ENCODE measurements at regions not wholly inside any gene's neighbourhood (a gene's known extent, or its start where the extent isn't known, plus 50 kb on each side); places are given as distances from the start of the nearest gene placed in this dataset.
A peak's percentile ranks its signal among the peaks of the same experiment; 100 is the strongest.

- TF ChIP-seq, protein P1, sequence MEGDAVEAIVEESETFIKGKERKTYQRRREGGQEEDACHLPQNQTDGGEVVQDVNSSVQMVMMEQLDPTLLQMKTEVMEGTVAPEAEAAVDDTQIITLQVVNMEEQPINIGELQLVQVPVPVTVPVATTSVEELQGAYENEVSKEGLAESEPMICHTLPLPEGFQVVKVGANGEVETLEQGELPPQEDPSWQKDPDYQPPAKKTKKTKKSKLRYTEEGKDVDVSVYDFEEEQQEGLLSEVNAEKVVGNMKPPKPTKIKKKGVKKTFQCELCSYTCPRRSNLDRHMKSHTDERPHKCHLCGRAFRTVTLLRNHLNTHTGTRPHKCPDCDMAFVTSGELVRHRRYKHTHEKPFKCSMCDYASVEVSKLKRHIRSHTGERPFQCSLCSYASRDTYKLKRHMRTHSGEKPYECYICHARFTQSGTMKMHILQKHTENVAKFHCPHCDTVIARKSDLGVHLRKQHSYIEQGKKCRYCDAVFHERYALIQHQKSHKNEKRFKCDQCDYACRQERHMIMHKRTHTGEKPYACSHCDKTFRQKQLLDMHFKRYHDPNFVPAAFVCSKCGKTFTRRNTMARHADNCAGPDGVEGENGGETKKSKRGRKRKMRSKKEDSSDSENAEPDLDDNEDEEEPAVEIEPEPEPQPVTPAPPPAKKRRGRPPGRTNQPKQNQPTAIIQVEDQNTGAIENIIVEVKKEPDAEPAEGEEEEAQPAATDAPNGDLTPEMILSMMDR (conservative IDR thresholded peaks at IDR 0.05; ENCODE audit: low read depth in 2 of 2) = no peak
- no peak for TF ChIP-seq CREB1 (CRISPR knock-in tag; IDR thresholded peaks at IDR 0.05; ENCODE audit: low read depth)
- no peak for TF ChIP-seq POLR2AphosphoS5 (IDR thresholded peaks at IDR 0.05; ENCODE audit: low read depth)
- no peak for TF ChIP-seq ZNF331 (CRISPR knock-in tag; IDR thresholded peaks at IDR 0.05; ENCODE audit: low read depth)
- no peak for TF ChIP-seq ETS1 (IDR thresholded peaks at IDR 0.05)
- no peak for TF ChIP-seq JUNB (IDR thresholded peaks at IDR 0.05; ENCODE audit: unreplicated experiment)
- TF ChIP-seq, protein P2, sequence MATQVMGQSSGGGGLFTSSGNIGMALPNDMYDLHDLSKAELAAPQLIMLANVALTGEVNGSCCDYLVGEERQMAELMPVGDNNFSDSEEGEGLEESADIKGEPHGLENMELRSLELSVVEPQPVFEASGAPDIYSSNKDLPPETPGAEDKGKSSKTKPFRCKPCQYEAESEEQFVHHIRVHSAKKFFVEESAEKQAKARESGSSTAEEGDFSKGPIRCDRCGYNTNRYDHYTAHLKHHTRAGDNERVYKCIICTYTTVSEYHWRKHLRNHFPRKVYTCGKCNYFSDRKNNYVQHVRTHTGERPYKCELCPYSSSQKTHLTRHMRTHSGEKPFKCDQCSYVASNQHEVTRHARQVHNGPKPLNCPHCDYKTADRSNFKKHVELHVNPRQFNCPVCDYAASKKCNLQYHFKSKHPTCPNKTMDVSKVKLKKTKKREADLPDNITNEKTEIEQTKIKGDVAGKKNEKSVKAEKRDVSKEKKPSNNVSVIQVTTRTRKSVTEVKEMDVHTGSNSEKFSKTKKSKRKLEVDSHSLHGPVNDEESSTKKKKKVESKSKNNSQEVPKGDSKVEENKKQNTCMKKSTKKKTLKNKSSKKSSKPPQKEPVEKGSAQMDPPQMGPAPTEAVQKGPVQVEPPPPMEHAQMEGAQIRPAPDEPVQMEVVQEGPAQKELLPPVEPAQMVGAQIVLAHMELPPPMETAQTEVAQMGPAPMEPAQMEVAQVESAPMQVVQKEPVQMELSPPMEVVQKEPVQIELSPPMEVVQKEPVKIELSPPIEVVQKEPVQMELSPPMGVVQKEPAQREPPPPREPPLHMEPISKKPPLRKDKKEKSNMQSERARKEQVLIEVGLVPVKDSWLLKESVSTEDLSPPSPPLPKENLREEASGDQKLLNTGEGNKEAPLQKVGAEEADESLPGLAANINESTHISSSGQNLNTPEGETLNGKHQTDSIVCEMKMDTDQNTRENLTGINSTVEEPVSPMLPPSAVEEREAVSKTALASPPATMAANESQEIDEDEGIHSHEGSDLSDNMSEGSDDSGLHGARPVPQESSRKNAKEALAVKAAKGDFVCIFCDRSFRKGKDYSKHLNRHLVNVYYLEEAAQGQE (IDR thresholded peaks at IDR 0.05; ENCODE audit: unreplicated experiment) = no peak
- TF ChIP-seq EZH2phosphoT487 (IDR thresholded peaks at IDR 0.05; ENCODE audit: unreplicated experiment) = no peak
- no peak for TF ChIP-seq NANOG (IDR thresholded peaks at IDR 0.05; ENCODE audit: borderline replicate concordance)
- no peak for TF ChIP-seq ZNF114 (CRISPR knock-in tag; IDR thresholded peaks at IDR 0.05)
- no peak for TF ChIP-seq STAT1 (IDR thresholded peaks at IDR 0.05; ENCODE audit: unreplicated experiment)
- no peak for TF ChIP-seq EZH2 (IDR thresholded peaks at IDR 0.05; ENCODE audit: low read depth, unreplicated experiment)
These were observed 325.7 kb upstream of the GIMD1 start (continued) for GRCh38 chr4:106694232-106694631.

DNA sequence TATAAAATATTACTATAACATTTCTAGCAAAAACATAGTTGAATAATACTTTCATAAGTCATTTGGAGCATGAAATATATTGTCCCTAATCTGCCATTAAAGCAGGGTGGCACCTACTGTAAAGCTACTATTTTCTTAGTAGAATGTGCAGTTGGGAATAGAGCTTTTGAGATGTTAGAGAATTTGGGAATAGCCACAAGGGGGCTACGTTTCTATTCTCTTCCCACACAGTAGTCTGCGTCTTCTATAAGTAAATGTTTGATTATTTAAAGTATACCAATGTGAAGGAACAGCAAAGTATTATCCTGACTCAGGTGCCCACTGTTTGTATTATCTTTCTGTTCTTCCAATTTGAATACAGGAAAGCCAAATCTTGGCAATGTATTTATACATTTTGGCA lies 323.2 kb upstream of the GIMD1 start:
- Histone ChIP-seq H3K27me3 (ENCODE audit: insufficient read depth) (no peaks in the 10 kb centered on the region), H3K79me2 (replicated peaks; ENCODE audit: insufficient read depth) (no peaks in the 10 kb centered on the region), H3K4me1 (ENCODE audit: insufficient read depth) (no peaks in the 10 kb centered on the region), H3K27ac (ENCODE audit: low read depth) (no peak overlapping the region), H3K4me3 (no peak overlapping the region), H4K20me1 (replicated peaks; ENCODE audit: insufficient read depth) (no peaks in the 10 kb centered on the region), H3K36me3 (ENCODE audit: insufficient read depth) (no peaks in the 10 kb centered on the region), H3K9me2 (ENCODE audit: insufficient read depth) (no peaks in the 10 kb centered on the region), H3F3A (replicated peaks; ENCODE audit: low read depth) (no peaks in the 10 kb centered on the region), H3K4me2 (no peak overlapping the region), H2AFZ (no peak overlapping the region)
- no peaks in the 10 kb centered on the region for H3K27me3 Mint-ChIP-seq (ENCODE audit: insufficient read depth, low read depth, poor library complexity)
- H3K4me3 Mint-ChIP-seq = no peak overlapping the region
- DNase-seq (ENCODE audit: low spot score) = peak; percentile 53
- H3K4me1 Mint-ChIP-seq = no peaks in the 10 kb centered on the region
- TF ChIP-seq ZNF114 (CRISPR knock-in tag; IDR thresholded peaks at IDR 0.05) = no peak
- no peak for TF ChIP-seq NANOG (IDR thresholded peaks at IDR 0.05; ENCODE audit: borderline replicate concordance)
- TF ChIP-seq, protein P2 (IDR thresholded peaks at IDR 0.05; ENCODE audit: unreplicated experiment) = no peak
- TF ChIP-seq, protein P1 (conservative IDR thresholded peaks at IDR 0.05; ENCODE audit: low read depth in 2 of 2) = peak; percentile 53 to 59
- TF ChIP-seq JUNB (IDR thresholded peaks at IDR 0.05; ENCODE audit: unreplicated experiment) = no peak
- no peak for TF ChIP-seq CREB1 (CRISPR knock-in tag; IDR thresholded peaks at IDR 0.05; ENCODE audit: low read depth)
- no peak for TF ChIP-seq EZH2 (IDR thresholded peaks at IDR 0.05; ENCODE audit: low read depth, unreplicated experiment)
- no peaks in the 10 kb centered on the region for H3K36me3 Mint-ChIP-seq (ENCODE audit: low read depth)
- ATAC-seq = peak; percentile 57
- H3K9me3 Mint-ChIP-seq = no peaks in the 10 kb centered on the region
- H3K27ac Mint-ChIP-seq = no peak overlapping the region

Measured in GM23338 (cell line).